Fibroblast of skin of abdomen (primary cell): ENCODE measurements at regions not wholly inside any gene's neighbourhood (a gene's known extent, or its start where the extent isn't known, plus 50 kb on each side); places are given as distances from the start of the nearest gene placed in this dataset.
"Not testable (repeated sequence)": the region's sequence is repeated elsewhere in the genome, so short reads cannot be mapped to it uniquely, and the experiment has no call there.

Experiments used
- DNase-seq: peaks from one replicate; pipeline ENCODE4 v3.0.0-alpha.2; 2013

DNA sequence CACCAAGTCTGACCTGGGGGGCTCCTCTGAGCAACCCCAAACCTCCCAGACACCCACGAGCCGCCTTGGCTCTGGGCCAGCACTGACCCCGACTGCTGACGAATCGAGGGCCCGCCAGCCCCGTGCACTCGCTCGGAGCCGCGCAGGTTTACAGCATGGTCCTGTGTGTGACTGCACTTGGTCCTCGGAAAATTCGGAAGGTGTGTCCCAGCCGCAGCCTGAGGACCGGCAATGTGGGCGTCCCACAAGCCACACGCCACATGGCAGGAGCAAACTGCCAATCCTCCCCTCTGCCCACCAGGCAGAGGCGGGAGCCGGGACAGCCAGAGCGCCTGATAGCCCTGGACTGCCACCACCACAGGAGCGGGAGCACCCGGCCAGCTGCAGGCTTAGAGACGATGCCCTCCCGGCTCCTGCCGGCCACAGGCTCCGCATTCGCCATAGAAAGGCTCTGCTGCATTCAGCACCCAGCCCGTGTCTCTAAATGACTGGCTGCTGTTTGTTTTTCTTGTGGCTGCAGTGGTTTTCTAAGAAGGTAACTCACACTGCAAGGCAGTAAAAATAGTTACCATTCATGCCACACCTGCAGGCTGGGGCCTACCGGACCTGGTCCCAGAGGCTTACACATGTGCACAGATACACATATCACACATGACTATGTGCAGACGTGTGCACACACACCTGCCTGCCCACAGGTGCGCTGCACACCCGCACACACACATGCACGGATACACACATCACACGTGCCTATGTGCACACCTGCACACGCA, 5415.3 kb upstream of the TPTE start:
- not testable (repeated sequence) for DNase-seq

DNA sequence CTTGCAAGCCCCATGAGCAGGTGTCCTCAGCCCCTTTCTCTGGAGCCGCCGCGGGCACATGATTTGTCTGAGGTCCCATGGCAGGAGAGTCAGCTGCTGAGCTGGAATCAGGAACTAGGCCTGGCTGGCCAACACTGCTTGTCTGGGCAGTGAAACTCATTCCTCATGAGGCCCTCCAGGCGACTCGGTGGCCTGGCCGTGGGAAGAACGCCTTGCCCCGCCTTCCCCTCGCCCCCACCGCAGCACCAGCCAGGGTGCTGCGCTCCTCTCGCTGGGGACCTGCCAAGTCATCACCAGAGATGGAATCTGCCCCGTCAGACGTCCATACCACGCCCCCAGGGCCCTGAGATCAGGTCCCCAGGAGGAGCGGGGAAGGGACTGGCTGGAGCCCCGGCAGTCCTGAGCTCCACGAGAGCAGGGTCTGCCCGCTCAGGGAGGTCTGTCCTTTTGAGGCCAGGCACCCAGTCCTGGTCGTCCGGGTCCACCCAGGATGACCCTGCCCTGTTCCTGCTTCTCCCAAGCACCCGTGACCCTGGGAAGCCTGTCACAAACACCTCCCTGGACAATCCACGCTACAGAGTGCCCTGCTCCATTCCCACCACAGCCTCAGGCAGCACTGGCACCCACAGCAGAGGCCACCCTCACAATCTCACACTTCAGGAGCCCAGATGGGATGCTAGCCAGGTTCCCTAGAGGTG, 5414.5 kb upstream of the TPTE start:
- DNase-seq = not testable (repeated sequence)

DNA sequence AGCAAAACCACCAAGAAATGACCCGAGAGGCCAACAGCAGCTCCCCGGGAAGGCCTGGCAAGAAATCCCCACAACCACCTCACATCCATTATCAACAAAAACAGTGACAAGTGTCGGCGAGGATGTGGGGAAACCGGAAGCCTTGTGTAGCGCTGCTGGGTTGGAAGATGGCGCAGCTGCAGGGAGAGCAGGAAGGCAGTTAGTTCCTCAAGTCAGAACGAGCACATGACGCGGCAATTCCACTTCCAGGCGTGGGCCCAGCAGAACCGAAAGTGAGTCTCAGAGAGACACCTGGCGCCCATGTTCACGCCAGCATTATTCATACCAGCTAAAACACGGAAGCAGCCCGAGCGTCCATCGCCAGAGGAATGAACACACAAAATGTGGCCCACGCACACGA, 5413.7 kb upstream of the TPTE start:
- not testable (repeated sequence) for DNase-seq

DNA sequence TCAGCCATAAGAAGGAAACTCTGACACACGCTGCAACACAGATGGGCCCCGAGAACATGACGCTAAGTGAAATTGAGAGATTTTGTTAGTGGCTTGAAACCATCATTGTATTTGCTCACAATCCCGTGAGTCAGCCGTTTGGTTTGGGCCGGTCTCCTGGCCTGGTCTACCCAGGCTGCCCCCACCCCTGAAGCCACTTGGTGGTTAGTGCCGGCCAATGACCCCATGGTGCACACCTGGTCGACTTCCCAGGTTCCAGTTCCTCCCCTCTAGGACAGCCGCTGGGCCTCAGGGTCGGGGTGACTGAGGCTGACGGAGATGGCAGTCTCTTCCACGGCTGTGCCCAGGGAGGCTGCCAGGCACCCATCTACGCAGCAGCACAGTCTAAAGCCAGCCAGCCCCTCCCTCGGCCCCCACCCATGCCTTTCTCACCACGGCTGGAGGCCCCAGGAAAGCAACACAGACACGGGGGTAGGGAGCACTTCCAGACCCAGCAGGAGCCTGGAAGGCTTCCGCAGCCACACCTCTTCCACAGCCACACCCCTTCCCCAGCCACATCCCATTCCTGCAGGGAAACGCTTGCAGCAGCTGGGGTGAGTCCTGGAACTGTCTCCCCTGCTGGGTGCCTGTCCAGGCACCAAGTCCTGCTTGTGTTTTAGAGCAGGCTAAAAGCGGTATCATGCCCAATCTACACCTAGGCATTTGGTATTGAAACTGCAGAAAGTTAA, 5413.2 kb upstream of the TPTE start:
- DNase-seq = not testable (repeated sequence)

DNA sequence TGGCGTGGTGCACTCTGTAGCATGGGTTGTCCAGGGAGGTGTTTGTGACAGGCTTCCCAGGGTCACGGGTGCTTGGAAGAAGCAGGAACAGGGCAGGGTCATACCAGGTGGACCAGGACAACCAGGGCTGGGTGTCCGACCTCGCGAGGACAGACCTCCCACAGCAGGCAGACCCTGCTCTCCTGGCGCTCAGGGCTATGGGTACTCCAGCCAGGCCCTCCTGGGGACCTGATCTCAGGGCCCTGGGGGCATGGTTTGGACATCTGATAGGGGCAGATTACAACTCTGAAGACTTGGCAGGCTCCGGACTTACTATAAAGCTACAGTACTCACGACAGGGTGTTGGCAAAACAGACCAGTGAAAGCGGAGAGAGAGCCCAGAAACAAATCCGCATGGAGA, 5410.2 kb upstream of the TPTE start:
- DNase-seq = not testable (repeated sequence)

DNA sequence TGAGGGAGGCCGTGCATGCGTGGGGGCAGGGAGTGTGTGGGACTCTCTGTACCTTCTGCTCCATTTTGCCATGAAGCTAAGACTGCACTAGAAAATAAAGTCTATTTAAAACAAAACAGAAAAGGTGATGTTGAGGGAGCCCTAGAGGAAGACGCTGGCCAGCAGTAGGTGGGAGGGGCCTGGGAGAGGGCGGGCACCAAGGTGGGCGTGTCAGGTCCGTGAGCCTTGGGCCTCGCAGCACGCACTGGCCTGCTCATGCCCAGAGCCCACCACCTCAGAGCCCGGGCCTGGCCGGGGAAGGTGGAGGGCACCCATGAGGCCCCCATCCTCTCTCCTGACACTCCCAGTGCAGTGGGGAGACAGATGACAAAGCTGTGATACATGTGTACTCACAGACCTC, 5408.3 kb upstream of the TPTE start:
- DNase-seq = not testable (repeated sequence)

DNA sequence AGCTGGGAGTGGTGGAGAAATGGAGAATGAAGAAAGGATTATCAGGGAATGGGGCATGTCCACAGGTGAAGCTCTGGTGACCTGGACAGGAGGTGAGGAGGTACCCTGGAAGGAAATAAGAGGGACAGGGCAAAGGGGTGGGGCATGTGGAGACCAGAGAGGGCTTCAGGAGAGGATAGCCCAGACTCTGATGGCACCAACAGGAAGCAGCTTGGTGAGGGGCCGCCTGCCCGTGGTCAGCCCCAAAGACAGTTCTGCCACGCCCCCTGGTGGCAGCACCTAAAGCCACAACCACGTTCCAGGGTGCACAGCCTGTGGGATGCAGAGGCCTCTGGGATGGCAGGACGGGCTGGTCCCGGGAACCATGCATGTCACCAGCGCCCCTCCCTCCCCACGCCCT, 5406.9 kb upstream of the TPTE start:
- not testable (repeated sequence) for DNase-seq

DNA sequence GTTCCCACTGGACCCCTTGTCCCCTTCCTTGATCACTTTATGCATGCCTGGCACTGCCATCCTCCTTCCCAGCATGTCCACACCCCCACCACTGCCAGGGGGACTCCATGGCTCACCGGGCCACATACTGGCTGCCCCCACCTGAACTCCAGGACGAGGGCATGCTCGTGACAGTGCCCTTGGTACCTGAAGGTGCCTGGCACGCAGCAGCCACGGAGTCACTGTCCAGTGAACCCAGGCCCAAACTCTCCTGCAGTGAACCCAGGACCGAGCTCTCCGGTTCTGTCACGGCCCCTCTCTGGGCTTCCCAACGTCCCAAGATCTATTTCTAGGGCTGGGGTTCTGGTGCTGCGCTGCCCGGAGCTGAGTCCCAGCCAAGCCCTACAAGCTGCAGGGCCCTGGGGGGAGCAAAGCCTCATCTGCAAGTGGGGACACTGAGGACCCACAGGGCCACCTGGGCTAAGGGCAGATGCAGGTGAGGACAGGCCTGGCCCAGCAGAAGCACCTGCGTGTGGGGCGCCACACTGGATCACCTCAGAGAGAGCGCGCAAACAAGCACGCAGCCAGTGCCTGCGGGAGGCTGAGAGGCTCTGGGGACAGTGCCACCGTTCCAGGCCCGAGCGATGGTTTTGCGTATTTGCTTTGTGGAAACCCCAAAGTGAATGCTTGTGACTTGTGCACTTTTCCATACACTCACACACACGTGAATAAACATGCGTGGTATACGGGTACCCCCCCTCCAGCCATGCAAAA, 5406.3 kb upstream of the TPTE start:
- DNase-seq = not testable (repeated sequence)

DNA sequence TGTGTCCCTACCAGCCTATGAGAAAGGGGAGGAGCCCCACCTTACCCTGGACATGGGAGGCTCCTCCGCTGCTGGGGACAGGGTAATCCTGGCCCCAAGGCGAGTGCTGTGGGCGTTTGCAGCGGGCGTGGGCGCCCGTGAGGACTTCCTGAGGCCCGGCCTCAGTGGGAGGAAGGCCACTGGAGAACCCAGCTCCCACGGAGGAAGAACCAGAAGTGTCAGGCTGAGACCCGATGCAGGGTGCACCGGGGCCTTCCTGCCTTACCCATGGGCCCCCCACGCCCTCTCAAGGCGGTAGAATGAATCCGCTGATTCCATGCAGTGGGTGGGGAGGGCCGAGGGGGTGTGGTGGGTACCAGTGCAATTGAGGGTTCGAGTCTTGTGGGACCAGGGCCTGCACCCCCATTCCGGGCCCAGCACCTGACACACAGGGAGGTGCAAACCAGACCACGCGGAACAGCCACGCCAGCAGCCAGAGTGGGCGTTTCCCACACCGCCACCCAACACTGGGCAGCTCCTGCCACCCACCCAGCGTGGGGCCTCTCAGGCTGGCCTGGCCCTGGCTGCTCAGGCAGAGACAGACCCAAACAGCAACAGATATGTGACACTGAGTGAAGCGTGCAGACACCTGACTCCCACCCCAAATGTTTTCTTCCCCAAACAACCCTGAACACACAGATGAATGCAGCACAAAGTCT, 5405.6 kb upstream of the TPTE start:
- not testable (repeated sequence) for DNase-seq

DNA sequence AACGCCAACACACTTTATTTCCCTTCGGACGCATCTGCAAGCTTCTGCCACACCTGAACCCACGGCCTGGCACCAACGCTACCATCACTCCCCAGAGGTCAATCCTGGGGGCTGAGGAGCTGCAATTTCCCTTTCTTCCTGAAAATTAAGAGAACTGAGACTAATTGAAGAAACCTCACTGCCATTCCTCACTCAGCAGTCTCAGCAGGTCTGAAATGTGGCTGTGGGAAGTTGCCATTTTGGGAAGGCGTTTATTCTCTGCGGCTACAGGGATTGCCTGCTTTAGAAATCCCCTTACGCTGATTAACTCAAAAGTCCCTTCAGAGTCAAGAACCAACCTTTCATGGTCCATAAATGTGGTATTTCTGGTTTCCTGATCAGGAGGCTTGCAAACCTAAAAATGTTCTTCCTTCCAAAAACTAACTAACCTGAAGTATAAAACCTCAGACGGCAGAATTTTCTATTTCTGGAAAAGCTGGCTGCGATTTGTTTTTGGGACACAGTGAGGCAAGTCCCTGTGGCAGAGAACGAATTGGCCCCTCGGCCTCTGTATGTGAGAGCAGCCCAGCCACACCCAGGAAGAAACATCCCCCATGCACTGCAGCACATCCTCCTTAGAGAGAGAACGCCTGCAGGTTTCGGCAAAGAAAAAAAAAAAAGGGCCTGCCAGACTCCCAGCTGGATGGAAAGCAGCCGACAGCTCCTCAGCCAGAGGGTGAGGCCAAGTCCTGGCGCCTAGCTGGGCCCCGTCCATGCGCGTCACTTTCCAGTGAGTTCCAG, 5404.8 kb upstream of the TPTE start:
- not testable (repeated sequence) for DNase-seq

DNA sequence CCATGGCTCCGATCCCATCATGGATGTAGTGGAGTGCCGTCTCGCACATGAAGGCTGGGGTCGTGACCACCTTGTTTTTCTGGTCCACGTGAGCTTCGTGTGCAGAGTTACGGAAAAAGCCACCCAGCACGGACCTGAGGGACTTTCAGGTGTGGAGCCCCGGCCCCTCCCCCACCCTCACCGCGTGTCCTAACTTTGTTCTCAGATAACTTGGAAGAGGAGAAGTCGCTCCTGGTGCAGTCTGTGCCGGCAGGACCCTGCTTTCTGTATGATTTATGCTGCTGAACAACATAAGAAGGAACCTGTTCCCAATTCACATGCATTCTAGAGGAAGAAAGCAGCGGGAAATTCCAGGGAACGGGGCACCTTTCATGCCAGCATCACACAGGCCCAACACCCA, 5404.2 kb upstream of the TPTE start:
- DNase-seq = not testable (repeated sequence)

DNA sequence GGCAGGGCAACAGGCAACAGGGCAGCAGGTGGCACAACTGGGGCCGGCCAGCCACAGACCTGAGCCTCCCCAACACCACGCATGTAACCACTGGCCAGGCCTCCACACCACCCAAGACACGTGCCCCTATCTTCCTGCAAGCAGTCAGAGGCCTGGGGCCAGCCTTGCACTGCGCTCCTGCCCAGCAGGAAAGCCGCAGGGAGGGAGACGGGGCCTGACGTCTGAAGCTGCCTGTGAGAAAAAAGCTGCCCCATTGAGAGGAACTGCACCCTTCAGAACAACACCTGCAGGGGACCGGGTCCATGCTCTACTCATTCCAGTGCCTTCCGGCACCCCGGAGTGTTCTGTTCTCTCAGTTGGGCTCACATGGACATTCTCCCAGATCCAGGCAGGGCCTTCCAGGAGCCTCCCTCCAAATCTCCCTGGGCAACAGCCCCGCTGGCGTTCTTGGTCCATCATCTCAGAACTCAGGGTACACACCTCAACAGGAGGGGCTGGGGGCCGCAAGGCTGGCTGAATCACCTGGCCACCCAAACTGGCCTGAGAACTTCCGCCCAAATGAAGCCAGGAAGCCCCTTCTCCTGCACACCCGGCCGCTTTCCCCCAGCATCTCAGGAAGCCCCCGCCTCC, 5403.6 kb upstream of the TPTE start:
- not testable (repeated sequence) for DNase-seq

DNA sequence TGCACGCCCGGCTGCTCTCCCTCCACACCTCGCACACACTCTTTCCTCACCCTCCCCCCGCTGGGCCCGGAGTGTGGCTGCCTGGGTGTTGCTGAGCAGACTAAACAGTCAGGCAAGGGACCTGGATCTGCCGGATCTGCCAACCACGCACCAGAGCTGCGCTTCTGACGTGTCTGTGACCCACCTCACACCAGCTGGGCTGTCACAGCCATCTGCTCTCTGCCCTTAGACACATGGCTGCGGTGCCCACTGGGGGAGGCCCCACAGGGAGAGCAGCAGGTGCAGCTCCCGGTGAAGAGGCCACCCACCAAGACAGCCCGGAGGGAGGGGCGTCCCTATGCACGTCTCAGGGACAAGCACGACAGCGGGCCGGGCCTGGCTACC, 5403.1 kb upstream of the TPTE start:
- DNase-seq = not testable (repeated sequence)

DNA sequence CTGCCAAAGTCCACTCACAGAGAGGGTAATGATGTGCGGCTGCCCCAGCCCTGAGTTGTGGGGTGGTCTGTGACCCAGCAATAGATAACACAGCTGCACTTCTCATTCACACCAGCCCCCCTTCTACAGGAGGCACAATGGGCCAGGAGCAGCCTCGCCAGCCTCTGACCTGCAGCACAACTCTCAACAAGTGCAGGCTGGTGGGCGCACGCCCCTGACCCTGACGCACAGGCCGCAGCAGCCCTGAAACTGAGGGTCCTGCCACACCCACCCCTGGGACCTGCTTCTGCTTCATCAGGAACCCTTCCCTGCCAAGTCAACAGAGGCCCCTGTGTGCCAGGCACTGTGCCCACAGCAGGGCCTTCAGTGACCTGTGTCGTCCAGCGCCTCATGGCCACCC, 5402.2 kb upstream of the TPTE start:
- not testable (repeated sequence) for DNase-seq

DNA sequence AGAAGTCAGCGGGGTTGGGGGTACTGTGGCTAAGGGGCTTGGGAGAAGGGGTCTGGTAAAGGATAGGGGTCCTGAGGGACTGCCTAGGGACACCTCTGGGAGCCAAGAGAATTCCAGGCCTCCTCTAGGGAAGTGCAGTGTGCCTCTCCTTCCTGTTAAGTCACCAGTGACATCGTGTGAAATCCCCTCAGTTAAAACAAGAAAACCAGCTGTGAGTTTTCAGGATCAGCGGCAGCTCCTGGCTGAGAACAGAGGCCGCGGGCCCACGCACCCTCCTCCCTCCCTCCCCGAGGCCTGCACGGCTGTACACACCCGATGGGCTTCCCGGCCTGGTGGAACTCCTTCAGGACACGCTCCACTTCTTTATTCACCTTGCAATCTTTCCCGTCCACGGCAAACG, 5400.0 kb upstream of the TPTE start:
- DNase-seq = not testable (repeated sequence)

DNA sequence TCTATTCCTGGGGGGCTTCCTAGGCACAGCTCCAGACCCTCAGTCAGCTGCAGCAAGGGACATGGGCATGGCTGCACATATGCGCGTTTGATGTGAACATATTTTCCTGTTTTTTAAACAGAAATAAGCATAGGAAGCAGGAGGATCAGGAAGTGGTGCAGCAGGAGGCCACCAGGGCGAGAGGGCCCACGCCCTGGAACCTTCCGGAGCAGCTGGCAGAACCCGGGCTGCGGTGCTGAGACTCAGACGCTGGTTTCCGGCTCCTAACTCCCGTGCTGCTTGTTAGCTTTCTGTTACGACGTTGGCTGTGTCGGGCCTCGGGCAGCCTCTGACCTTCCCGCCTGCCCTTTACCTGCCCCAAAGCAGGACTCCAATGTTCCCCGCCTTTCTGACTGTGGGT, 5399.5 kb upstream of the TPTE start:
- not testable (repeated sequence) for DNase-seq

DNA sequence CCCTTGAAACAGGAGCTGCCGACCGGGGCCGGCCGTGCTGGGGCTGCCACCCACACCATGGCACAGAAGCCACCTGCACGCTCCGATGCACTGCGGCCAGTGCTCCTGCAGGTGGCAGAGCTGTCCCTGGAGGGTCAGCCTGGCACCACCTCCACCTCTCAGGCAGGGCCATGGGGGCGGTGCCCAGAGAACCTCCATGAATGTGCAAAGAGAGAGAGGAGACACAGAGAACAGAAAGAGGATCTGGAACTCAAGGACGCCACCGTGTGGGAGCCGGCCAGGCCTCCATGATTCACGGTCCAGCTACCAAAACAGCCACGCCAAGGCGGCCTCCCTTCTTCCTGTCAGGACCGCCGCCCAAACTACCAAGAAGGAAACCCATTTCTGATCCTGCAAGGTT, 5397.7 kb upstream of the TPTE start:
- DNase-seq = not testable (repeated sequence)

DNA sequence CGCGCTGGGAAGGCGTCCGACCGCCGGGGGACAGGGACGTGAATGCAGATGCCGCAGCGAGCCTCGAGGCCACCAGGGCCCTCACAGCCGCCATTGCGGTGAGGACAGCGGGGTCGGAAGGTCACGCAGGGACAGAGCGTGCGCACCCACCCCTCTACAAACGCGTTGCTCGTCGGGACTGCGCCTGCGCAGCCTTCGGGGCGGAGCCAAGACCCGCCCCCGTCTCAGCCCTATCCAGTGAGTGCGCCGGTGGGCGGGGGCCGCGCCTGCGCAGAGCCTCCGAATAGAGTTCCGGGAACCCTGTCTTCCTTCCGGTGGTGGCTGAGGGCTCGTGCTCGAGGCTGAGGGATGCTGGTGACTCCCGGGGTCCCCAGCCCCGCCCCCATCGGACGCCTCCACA, 5393.1 kb upstream of the TPTE start:
- peak; percentile 77 for DNase-seq

DNA sequence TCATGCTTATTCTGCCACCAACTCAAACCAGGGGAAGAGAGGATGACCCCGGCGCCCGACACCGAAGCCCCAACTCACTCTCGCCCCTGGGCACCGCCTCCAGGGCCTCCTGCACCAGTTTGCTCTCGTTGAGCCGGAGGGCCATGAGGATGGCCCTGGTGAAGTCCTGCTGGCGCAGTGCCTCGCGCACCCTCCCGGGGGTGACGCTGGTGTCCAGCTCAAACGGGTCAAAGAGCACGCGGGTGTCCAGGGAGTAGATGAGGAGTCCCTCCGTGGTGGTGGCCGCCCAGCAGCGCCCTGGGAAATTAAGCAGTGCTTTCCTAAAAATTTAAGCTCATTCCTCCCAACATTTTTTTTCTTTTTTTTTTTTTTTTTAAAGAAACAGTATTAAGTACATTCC, 5387.6 kb upstream of the TPTE start:
- DNase-seq = not testable (repeated sequence)

DNA sequence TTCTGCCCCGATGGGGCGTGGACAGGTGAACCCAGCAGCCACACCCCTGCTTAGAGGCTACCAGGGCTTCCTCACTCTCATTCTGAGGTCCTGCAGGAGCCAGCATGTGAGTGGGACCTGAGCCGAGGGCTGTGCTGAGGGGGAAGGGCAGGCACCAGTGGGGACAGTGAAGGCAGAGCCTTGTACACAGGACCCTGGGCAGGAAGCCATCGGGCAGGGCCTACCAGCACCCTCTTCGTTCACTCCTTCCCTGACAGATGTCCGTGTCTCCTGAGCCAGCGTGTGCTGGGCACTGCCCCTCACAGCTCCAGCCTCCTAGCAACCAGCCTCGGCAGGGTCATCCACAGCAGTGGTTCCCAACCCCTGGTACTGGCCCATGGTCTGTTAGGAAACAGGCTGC, 5385.0 kb upstream of the TPTE start:
- DNase-seq = not testable (repeated sequence)

DNA sequence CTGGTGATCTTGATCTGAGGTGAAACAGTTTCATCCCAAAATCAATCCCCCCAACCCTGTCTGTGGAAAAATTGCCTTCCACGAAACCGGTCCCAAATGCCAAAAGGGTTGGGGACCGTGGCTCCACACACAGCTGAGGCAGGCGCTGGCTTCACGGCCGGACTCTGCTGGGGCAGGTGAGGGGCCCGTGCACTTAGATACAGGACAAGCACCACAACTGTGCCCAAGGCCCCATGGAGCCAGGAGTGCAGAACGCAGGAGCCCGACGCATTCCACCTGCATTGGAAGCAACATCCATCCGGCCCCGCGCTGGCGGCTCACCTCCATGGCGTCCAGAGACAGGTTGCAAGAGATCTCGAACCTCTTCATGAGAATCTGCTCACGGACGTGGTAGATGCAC, 5384.4 kb upstream of the TPTE start:
- DNase-seq = not testable (repeated sequence)
